GM12875 (cell line): ENCODE measurements at regions not wholly inside any gene's neighbourhood (a gene's known extent, or its start where the extent isn't known, plus 50 kb on each side); places are given as distances from the start of the nearest gene placed in this dataset.

Experiments used
- H3K4me3 ChIP-seq: one replicate; pipeline ENCODE4 v1.5.1; 2011; ENCODE audit warnings: low read depth, low read length, control low read depth
- CTCF ChIP-seq: IDR thresholded peaks from 2 replicates; pipeline ENCODE4 v1.5.1; 2011; ENCODE audit warnings: low read depth, mild to moderate bottlenecking, control low read depth, inconsistent platforms, low read length, moderate library complexity, borderline replicate concordance; ENCODE audit not compliant: insufficient read depth

GRCh38 chr2:185185044-185185443, 553.6 kb upstream of the FSIP2 start:
- no peak for TF ChIP-seq CTCF
- H3K4me3 ChIP-seq = no peak overlapping the region

GRCh38 chr2:185187421-185187820, 551.2 kb upstream of the FSIP2 start:
- TF ChIP-seq CTCF = no peak
- no peak overlapping the region for H3K4me3 ChIP-seq

- no peak overlapping the region for H3K4me3 ChIP-seq
Observed at GRCh38 chr2:185188656-185189055, 549.9 kb upstream of the FSIP2 start.

GRCh38 chr2:185201063-185201462, 537.5 kb upstream of the FSIP2 start:
- no peak for TF ChIP-seq CTCF
- H3K4me3 ChIP-seq = no peak overlapping the region

More at GRCh38 chr2:185188656-185189055, 549.9 kb upstream of the FSIP2 start:
- no peak for TF ChIP-seq CTCF

DNA sequence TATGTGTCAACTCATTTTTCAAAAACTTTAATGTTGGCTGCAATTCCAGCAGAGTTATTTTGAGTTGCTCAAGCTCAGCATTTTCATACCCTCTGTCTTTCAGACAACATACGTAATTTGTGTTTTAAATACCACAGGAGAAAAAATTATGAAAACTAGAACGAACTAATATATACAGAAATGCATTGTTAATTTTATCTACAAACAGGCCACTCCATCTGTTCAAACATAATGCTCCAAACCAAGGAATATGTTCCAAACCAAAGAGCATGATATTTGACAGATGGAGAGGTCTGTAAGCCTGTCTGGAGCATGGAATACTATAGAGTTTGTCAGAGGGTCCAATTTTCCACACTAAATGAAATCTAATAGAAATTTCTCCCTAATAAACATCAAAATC, 536.2 kb upstream of the FSIP2 start:
- H3K4me3 ChIP-seq = no peak overlapping the region
- TF ChIP-seq CTCF = no peak

GRCh38 chr2:185202945-185203528, 535.6 kb upstream of the FSIP2 start:
- TF ChIP-seq CTCF = no peak
- H3K4me3 ChIP-seq = no peak overlapping the region

- no peak overlapping the region for H3K4me3 ChIP-seq
- peak; percentile 34; the same call in 1 of the 2 replicates for TF ChIP-seq CTCF
Observed at GRCh38 chr2:185208261-185208660, 530.3 kb upstream of the FSIP2 start.
